Astrocyte of the cerebellum (primary cell): ENCODE measurements at regions not wholly inside any gene's neighbourhood (a gene's known extent, or its start where the extent isn't known, plus 50 kb on each side); places are given as distances from the start of the nearest gene placed in this dataset.

Experiments
- DNase-seq: peaks from one replicate; pipeline ENCODE4 v3.0.0-alpha.2; 2011; ENCODE audit warnings: low read depth
- H3K4me3 ChIP-seq: 2 replicates; pipeline ENCODE4 v1.5.1; 2011; ENCODE audit warnings: mild to moderate bottlenecking, low read depth, low read length, moderate library complexity
- in situ Hi-C: cut with HindIII; loops from 2 replicates; pipeline ENCODE4 v1.10.0; 2017; ENCODE audit warnings: low sequenced_read_pairs
- TF ChIP-seq, protein P1 (sequence below): IDR thresholded peaks from 2 replicates; pipeline ENCODE4 v1.5.1; 2012; ENCODE audit warnings: low read length, low read depth, moderate library complexity, mild to moderate bottlenecking; ENCODE audit errors: missing control alignments

DNA sequence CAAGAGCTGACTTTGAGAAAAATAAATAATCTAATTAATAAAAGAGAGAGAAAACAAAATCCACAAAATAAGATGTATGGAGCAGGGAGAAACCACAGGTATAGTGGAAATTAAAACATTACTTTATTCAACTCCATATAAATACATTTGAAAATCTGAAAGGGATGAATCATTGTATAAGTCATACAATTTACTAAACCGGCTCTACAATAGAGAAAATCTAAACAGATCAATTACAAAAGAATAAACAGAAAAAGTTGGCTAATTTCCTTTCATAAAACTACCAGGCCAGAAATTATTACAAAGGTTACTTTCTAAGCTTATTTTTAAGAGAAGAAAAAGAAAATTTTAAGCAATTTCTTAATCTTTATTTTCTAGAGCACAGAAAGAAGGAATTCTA, 51.3 kb upstream of the DRD2 start:
- TF ChIP-seq, protein P1, sequence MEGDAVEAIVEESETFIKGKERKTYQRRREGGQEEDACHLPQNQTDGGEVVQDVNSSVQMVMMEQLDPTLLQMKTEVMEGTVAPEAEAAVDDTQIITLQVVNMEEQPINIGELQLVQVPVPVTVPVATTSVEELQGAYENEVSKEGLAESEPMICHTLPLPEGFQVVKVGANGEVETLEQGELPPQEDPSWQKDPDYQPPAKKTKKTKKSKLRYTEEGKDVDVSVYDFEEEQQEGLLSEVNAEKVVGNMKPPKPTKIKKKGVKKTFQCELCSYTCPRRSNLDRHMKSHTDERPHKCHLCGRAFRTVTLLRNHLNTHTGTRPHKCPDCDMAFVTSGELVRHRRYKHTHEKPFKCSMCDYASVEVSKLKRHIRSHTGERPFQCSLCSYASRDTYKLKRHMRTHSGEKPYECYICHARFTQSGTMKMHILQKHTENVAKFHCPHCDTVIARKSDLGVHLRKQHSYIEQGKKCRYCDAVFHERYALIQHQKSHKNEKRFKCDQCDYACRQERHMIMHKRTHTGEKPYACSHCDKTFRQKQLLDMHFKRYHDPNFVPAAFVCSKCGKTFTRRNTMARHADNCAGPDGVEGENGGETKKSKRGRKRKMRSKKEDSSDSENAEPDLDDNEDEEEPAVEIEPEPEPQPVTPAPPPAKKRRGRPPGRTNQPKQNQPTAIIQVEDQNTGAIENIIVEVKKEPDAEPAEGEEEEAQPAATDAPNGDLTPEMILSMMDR, result no peak
- no peak for DNase-seq
- in situ Hi-C loops, result no loop called here
- no peak overlapping the region for H3K4me3 ChIP-seq
